ENCODE measurements at regions not wholly inside any gene's neighbourhood (a gene's known extent, or its start where the extent isn't known, plus 50 kb on each side); places are given as distances from the start of the nearest gene placed in this dataset.

DNA sequence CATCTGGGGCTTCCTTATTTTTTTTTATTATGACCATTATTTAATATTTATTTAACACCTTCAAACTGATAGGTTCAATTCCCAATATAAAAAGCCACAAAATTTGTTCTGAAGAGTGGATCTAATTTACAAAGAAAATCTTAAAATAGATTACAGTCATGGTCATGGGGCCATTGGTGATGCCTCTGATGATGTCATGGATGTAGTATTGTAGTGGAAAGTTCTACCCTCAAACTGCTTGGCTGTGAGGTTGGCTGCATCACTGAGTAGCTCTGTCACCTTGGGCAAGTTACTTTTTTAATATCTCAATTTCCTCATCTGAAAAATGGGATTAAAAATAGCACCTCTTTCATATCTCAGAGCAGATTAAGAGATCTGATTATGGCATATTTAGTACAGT lies 128.5 kb downstream of the DKK1 start:
- no peak for DNase-seq

GRCh38 chr10:52443419-52444388 lies 129.6 kb downstream of the DKK1 start:
- no peak for DNase-seq

DNA sequence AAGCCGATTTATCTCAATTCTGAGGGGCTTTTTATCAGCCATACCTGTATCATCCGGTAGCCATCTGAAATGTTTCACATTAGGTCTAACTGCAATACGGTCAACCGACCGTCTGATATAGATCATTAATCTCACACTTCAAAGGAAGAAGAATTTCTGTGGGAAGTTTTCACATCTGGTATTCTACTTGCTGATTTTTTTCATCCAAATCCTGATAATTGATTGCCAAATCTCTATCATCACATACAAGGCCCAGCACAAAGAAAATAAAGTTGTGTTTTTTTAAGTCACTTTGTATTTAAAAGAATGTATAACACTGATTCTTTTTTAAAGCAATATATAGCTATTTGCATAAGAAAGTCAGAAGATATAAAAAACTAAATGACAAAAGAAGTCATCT lies 132.3 kb downstream of the DKK1 start:
- DNase-seq = no peak

GRCh38 chr10:52447931-52448353 lies 133.9 kb downstream of the DKK1 start:
- no peak for DNase-seq

DNA sequence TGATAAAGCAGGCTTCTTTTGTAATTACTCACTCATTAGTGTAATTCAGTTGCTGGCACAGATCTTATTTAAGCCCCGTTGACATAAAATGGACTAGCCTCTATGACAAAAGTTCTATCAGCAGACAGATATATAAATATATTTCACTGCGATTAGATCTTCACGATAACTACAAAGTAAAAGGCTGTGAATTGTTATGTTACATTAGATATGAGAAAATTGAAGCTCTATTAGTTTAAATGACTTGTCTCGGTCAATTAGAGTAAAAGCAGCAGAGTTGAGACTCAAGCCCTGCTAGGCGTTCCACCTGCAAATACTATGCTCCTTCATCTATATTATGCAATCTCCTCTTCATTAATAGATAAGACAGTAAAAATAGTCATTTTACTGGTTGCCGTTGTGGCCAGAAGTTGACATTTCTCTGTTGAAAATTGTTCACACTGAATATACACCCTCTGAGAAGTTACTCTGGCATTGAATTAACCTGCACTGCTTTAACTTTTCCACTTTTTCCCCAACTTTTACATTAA lies 136.7 kb downstream of the DKK1 start:
- DNase-seq = no peak

GRCh38 chr10:52451817-52452216 lies 137.7 kb downstream of the DKK1 start:
- no peak for DNase-seq

GRCh38 chr10:52452600-52453493 lies 138.8 kb downstream of the DKK1 start:
- DNase-seq = no peak

DNA sequence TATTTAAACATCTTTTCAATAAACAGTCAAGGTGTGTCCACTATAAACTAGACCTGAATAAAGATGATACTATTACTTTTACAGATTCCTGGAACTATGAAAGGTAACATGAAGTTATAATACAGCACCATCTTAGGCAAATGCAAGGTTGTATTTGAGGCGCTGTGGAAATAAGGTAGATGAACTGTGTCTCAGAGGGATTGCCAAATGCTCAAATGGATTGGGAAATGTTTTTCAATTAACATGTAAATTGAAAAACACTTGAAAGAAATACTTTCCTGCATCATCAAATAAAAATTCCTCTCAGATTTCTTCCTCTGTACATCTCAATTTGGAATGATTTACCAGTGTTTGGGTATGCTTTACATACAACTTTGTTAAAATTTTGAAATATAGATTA lies 139.4 kb downstream of the DKK1 start:
- no peak for DNase-seq

GRCh38 chr10:52454491-52454890 lies 140.4 kb downstream of the DKK1 start:
- DNase-seq = no peak

DNA sequence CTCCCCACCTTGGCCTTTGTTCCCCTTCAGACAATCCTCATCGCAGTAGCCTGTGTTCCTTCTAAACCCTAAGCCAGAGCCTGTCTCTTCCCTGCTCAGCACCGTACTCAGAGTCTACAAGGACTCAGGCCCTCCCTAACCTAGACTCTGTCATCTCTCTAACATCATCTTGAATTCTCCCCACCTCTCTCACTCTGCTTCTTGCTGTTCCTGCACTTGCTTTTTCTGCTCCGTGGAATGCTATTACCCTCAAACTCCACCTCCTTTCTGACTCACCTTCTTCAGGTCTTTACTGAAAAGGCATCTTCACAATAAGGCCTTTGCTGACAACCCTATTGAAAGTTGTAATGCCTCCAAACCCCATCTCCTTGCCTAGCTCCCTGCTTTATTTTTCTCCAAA lies 141.0 kb downstream of the DKK1 start:
- DNase-seq = no peak

DNA sequence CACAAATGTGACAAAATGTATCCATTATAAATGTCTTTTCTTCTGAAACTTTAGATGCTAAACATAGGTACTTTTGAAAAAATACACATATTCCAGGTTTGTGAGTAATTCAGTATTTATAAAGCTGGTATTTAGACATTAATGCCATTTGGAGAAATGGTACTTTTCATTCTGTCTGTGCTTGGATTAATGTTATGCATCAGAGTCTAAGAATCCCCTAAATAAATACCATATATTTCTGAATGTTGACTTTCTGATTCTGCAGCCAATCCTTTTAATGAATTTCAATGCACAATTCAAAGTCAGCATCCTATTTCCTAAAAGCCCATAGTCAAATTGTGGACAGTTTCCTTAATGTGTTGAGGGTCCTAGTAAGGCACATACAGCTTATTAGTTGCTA lies 145.0 kb downstream of the DKK1 start:
- DNase-seq = no peak

GRCh38 chr10:52463826-52464225 lies 149.7 kb downstream of the DKK1 start:
- DNase-seq = no peak

GRCh38 chr10:52464368-52465124 lies 150.5 kb downstream of the DKK1 start:
- DNase-seq = no peak

GRCh38 chr10:52465202-52465601 lies 151.1 kb downstream of the DKK1 start:
- DNase-seq = no peak

DNA sequence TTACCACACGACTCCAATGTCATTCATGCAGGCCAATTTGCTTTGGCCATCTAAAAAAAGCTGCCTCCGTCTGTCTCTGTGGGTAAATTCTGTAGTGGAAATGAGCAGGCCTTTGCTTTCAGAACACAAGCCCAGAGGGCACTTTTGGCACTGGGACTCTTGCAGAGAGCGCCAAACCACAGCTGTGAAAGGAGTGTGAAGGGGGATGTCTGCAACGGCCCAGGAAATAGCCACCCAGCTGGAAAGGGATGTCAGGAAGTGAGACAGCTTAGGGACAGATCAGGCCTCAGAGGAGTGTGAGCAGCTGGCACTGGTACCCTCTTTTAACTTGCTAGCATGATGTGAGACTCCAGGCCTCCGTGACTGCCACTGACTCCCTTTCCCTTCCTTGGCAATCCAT lies 152.4 kb downstream of the DKK1 start:
- DNase-seq = no peak

DNA sequence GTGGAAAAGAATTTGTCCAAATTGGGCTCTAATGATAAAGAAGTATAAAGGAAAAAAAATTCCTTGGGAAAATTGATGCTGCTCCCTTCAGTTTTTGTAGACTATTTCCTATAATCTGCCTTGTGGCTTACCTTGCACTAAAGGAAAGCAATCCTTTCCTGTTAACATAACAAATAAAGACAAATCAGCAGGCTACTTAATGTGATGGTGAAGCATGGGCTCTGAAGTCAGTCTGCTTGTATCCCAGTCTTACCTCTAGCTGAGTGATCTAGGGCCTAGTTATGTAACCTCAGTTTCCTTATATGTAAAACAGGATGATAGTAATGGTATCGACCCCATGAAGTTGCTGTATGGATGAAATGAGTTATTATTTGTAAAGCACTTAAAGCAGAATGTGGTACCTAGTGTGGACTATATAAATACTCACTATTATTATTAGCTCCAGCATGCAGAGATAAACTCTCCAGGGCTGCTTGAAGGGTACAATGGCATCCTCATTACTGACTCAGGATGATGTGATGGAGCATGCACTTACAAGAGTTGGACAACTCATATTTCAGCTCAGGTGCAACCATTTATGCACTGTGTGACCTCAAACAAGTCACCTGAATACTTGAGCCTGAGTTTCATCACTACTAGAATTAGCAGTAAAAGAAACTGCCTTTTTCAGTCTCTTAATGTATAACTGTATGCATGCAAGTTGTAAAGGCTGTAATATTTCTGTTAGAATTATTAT lies 156.1 kb downstream of the DKK1 start:
- DNase-seq = no peak

GRCh38 chr10:52472406-52473146 lies 158.5 kb downstream of the DKK1 start:
- no peak for DNase-seq

GRCh38 chr10:52474265-52474664 lies 160.2 kb downstream of the DKK1 start:
- DNase-seq = no peak

DNA sequence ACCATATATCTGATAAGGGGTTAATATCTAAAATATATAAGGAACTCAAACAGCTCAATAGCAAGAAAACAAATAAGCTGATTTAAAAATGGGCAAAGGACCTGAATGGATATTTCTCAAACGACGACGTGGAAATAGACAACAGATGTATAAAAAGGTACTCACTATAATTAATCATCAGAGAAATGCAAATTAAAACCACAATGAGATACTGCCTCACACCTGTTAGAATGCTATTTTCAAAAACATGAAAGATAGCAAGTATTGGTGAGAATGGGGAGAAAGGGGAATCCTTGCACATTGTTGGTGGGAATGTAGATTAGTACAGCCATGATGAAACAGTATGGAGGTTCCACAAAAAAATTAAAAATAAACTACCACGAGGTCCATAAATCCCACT lies 163.2 kb downstream of the DKK1 start:
- DNase-seq = no peak

GRCh38 chr10:52479567-52479966 lies 165.5 kb downstream of the DKK1 start:
- no peak for DNase-seq
